ENCODE measurements at regions not wholly inside any gene's neighbourhood (a gene's known extent, or its start where the extent isn't known, plus 50 kb on each side); places are given as distances from the start of the nearest gene placed in this dataset.
"Not testable (repeated sequence)": the region's sequence is repeated elsewhere in the genome, so short reads cannot be mapped to it uniquely, and the experiment has no call there.

GRCh38 chr4:69013933-69014332, 62.3 kb upstream of the UGT2A3 start:
- DNase-seq: not testable (repeated sequence)

GRCh38 chr4:69017986-69018385, 66.4 kb upstream of the UGT2A3 start:
- DNase-seq: not testable (repeated sequence)

DNA sequence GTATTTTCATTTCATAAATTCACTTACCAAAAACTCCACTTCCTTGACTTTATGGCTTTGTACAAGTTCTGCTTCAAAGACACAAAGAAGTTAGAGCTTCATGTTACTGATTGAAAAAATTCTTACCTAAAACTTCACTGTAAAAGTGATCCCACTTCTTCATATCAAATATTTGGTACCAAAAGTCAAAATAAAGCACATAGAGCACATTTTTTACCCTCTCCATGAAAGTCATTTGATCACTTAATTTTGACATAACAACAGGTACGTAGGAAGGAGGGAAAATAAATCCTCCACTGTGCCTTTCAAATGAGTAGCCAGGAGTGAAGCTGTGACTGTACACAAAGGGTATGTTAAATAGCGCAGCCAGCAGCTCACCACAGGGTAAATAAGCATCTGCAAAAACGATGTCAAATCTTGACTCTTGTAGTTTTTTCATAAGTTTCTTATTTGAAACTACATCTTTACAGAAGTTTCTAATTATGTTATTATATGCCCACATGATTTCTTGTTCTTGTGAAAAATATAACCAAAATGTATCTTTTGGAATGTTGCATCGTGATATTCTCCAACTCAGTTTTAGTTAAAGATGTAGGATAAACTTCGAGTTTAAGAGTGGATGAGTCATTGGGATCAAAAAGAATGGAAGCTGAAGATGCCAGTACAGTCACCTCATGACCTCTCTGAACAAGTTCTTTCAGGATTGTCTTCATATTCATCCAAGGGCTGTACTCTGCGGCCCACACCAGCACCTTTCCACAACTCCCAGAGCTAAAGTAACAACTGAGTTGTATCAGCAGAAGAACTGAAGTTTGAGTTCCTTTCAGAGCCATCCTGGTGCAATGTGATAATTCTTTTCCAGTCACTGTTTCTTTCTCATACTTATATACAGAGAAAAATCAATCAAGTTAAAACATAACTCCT, 68.2 kb upstream of the UGT2A3 start:
- DNase-seq: not testable (repeated sequence)

GRCh38 chr4:69020462-69020807, 68.8 kb upstream of the UGT2A3 start:
- DNase-seq: not testable (repeated sequence)

GRCh38 chr4:69025191-69025998, 70.9 kb upstream of the UGT2B7 start:
- peak in 1 of 2 experiments; percentile 13 for DNase-seq

DNA sequence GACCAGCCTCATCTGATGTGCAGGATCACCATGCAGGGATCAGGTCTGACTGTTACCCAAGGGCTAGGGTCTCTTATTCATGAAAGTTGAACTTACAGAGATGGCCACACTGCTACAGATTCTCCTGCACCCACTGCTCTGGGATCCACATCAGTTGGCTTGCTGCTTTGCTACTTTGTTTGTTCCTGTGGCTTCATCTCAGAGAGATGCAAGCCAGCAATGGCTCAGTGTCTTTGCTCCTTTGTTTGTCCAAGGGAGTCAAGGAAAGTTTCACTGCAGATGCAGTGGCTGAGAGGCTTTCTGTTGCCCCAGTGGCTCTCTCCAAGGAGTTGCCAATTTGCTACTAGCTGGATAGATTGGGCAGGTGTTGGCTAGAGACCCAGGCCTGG, 70.3 kb upstream of the UGT2B7 start:
- DNase-seq: no peak

DNA sequence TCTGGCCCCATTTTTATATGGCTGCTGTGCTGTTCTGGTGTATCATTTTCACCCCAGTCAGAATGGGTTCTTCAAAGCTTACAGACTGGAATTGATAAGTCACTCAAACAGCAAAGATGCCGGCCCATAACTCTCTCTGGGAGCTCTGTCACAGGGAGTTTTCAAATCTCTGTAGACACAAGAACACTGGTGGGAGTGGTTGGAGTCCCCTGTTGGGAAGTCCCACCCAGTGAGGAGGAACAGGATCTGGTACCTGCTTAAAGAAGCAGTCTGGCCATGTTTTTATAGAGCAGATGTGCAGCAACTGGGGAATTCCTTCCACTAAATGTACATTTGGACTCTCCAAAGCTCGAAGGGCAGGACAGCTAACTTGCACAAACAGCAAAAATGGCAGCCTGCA, 69.3 kb upstream of the UGT2B7 start:
- DNase-seq: no peak

DNA sequence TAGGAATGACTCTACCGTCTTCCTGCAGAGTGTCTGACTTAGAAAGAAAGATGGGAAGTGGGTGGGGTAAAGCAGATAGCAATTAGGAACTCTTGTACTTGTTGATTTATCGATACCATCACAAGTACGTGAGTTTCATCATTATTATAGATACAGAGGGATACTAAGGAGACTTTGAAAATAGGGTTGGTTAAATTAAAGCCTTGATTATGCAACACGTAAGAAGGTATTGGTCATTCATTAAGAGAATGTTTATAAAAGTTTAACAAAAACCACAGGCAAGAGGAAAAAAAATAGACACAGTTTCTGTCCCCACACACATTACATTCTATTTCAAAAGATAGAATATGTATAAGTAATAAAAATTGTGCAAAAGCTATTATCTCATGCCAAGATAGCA, 65.9 kb upstream of the UGT2B7 start:
- DNase-seq: no peak

DNA sequence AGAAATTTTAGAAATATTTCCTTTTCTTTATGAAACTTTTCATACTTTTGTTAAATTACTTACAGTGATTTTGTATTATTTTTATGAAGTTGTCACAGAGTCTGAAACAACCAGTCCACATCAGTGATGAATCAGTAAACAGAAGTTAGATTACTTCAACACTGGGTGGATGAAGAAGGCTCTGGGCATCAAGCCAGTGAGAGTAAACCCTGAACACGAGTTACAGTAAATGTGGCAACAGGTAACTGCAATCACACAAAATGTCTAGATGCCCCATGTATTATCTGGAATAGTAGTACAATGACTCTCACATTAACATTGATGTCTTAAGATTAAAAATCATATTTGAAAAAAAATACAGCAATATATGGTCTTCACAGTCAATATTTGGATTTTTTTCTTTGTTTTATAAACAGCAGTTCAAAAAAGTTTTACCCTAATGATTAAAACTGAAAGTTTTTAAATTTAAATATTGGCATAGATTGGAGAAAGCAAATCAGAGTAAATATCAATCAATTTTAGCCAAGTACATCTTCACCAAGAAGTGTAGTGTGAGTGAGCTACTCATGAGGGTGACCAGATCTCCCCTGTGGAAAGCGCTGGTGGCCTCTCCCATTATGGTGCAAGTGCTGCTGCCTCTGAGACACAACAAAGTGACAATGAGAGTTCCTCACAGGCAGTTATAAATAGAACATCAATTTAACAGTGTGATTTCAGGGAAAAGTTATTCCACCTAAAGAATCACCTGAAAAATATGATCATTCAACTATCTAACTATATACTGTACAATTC, 63.2 kb upstream of the UGT2B7 start:
- DNase-seq: no peak

DNA sequence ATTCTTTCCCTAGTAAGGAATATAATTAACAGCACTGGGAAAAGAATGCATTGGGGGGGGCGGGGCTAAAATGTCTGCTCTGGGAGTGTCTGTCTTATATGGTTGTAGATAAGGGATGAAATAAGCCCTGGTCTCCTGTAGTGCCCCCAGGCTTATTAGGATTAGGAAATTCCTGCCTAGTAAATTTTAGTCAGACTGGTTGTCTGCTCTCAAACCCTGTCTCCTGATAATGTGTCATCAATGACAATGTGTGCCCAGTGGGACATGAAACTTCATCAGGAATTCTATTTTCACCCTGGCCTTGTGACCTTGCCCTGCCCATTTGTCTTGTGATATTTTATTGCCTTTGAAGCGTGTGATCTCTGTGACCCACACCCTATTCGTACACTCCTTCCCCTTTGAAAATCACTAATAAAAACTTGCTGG, 61.9 kb upstream of the UGT2B7 start:
- not testable (repeated sequence) for DNase-seq

DNA sequence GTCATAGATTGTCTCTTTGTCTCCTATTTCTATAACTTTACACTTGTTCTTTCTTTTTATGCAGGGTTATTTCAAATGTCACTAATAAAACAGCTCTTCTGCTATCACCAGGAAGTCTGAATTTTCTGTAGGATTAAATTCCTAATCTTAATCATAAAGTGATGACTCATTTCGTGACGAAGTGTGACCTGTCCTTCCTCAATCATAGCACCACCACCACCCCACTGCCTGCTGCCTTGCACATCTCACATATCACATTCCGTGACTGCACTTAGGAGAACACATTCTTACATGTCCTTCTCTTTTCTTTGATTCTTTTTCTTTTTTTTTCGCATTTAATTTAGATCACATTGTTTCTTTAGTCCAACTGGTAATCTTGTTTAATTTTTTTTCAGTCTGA, 57.7 kb upstream of the UGT2B7 start:
- DNase-seq: no peak

- DNase-seq: no peak
Observed at GRCh38 chr4:69039071-69039470, 57.2 kb upstream of the UGT2B7 start.

DNA sequence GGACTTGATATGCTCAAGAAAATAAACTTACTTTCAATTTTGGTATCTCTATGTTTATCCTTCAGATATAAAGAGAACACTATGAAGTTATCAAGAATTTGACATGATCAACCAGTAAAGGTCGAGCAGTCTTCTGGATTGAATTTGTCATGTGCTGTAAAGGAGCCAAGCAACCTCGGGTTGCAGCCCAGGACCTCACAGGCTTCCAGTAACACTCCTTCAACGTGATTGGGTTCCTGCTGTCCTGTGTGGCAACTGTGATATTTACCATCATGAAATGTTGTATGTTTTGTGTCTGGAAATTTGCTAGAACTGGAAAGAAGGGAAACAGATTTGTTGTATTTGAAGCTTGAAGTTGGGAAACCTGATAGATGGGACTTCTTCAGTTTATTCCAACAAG, 52.0 kb upstream of the UGT2B7 start:
- DNase-seq: no peak

Measured in NCI-H524 (cell line).